ENCODE measurements at regions not wholly inside any gene's neighbourhood (a gene's known extent, or its start where the extent isn't known, plus 50 kb on each side); places are given as distances from the start of the nearest gene placed in this dataset.

- H3K27ac ChIP-seq (ENCODE audit: low read length): no peak overlapping the region
- no peaks in the 10 kb centered on the region for H3K27me3 ChIP-seq (ENCODE audit: control insufficient read depth, insufficient read depth, low read length)
- DNase-seq (ENCODE audit: low read depth, low spot score) (no peak), ATAC-seq (no peak)
- in situ Hi-C loops (cut with HindIII; ENCODE audit: low pct_unique_long_range_greater_than_20kb, low sequenced_read_pairs) (no loop called here), intact Hi-C loops (cut with micrococcal nuclease; ENCODE audit: unreplicated experiment) (no loop called here)
- ChIA-PET POLR2A (no interaction called here), CTCF (no interaction called here)
- no peaks in the 10 kb centered on the region for H3K9me3 ChIP-seq (ENCODE audit: control insufficient read depth, insufficient read depth, low read depth, low read length)
- H3K4me1 ChIP-seq (ENCODE audit: control insufficient read depth, insufficient read depth, low read length): no peaks in the 10 kb centered on the region
- no peak overlapping the region for H3K4me3 ChIP-seq (ENCODE audit: low read depth in 2 of 2, low read length in 2 of 2)
- no peak for TF ChIP-seq REST (IDR thresholded peaks at IDR 0.05; ENCODE audit: insufficient read depth in 1 of 2, low read depth in 2 of 2, low read length in 1 of 2)
- no peak for TF ChIP-seq SIN3A (IDR thresholded peaks at IDR 0.05; ENCODE audit: borderline replicate concordance, insufficient read depth, low read depth, low read length)
- no peak for TF ChIP-seq POLR2AphosphoS5 (IDR thresholded peaks at IDR 0.05; ENCODE audit: low read depth, low read length)
- no peak for TF ChIP-seq CTCF (IDR thresholded peaks at IDR 0.05)
- no peak for TF ChIP-seq TCF7L2 (IDR thresholded peaks at IDR 0.05; ENCODE audit: low read depth, low read length)
- no peaks in the 10 kb centered on the region for H3K36me3 ChIP-seq (ENCODE audit: control insufficient read depth, insufficient read depth, low read length)
- no TSS peak for BruUV-seq (replicated peaks)
These were observed 1483.7 kb upstream of the ACO1 start for GRCh38 chr9:30900706-30901105.

GRCh38 chr9:30913331-30913730, 1471.1 kb upstream of the ACO1 start:
- no peak overlapping the region for H3K27ac ChIP-seq (ENCODE audit: low read length)
- TF ChIP-seq SIN3A (IDR thresholded peaks at IDR 0.05; ENCODE audit: borderline replicate concordance, insufficient read depth, low read depth, low read length): no peak
- no peak for TF ChIP-seq REST (IDR thresholded peaks at IDR 0.05; ENCODE audit: insufficient read depth in 1 of 2, low read depth in 2 of 2, low read length in 1 of 2)
- no peak for TF ChIP-seq POLR2AphosphoS5 (IDR thresholded peaks at IDR 0.05; ENCODE audit: low read depth, low read length)
- TF ChIP-seq TCF7L2 (IDR thresholded peaks at IDR 0.05; ENCODE audit: low read depth, low read length): no peak
- no peak for TF ChIP-seq CTCF (IDR thresholded peaks at IDR 0.05)
- DNase-seq (ENCODE audit: low read depth, low spot score) (no peak), ATAC-seq (no peak)
- H3K27me3 ChIP-seq (ENCODE audit: control insufficient read depth, insufficient read depth, low read length): no peaks in the 10 kb centered on the region
- no TSS peak for BruUV-seq (replicated peaks)
- in situ Hi-C loops (cut with HindIII; ENCODE audit: low pct_unique_long_range_greater_than_20kb, low sequenced_read_pairs): no loop called here
- no peak overlapping the region for H3K4me3 ChIP-seq (ENCODE audit: low read depth in 2 of 2, low read length in 2 of 2)
- peaks cover 5% of the 10 kb centered on the region; the same call in 1 of the 2 replicates for H3K9me3 ChIP-seq (ENCODE audit: control insufficient read depth, insufficient read depth, low read depth, low read length)
- intact Hi-C loops (cut with micrococcal nuclease; ENCODE audit: unreplicated experiment): no loop called here
- ChIA-PET CTCF (no interaction called here), POLR2A (no interaction called here)
- no peaks in the 10 kb centered on the region for H3K36me3 ChIP-seq (ENCODE audit: control insufficient read depth, insufficient read depth, low read length)
- H3K4me1 ChIP-seq (ENCODE audit: control insufficient read depth, insufficient read depth, low read length): no peaks in the 10 kb centered on the region
